ENCODE measurements at regions not wholly inside any gene's neighbourhood (a gene's known extent, or its start where the extent isn't known, plus 50 kb on each side); places are given as distances from the start of the nearest gene placed in this dataset.

GRCh38 chr13:90120026-90120425 lies 1227.5 kb upstream of the MIR17HG start:
- TF ChIP-seq, protein P1, sequence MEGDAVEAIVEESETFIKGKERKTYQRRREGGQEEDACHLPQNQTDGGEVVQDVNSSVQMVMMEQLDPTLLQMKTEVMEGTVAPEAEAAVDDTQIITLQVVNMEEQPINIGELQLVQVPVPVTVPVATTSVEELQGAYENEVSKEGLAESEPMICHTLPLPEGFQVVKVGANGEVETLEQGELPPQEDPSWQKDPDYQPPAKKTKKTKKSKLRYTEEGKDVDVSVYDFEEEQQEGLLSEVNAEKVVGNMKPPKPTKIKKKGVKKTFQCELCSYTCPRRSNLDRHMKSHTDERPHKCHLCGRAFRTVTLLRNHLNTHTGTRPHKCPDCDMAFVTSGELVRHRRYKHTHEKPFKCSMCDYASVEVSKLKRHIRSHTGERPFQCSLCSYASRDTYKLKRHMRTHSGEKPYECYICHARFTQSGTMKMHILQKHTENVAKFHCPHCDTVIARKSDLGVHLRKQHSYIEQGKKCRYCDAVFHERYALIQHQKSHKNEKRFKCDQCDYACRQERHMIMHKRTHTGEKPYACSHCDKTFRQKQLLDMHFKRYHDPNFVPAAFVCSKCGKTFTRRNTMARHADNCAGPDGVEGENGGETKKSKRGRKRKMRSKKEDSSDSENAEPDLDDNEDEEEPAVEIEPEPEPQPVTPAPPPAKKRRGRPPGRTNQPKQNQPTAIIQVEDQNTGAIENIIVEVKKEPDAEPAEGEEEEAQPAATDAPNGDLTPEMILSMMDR (IDR thresholded peaks at IDR 0.05; ENCODE audit: insufficient read depth, low read length), result no peak
- TF ChIP-seq SPI1 (IDR thresholded peaks at IDR 0.05; ENCODE audit: borderline replicate concordance, low read depth), result no peak
- no peak for TF ChIP-seq REST (IDR thresholded peaks at IDR 0.05; ENCODE audit: insufficient replicate concordance, low read depth)
